ENCODE measurements at regions not wholly inside any gene's neighbourhood (a gene's known extent, or its start where the extent isn't known, plus 50 kb on each side); places are given as distances from the start of the nearest gene placed in this dataset.

- Histone ChIP-seq H3K9me2 (replicated peaks; ENCODE audit: insufficient read depth, low read length) (no peaks in the 10 kb centered on the region), H3K36me3 (ENCODE audit: low read length) (no peaks in the 10 kb centered on the region), H2AFZ (ENCODE audit: low read depth, low read length, severe bottlenecking) (no peak overlapping the region), H3K9ac (ENCODE audit: low read length) (no peak overlapping the region), H3K27ac (ENCODE audit: low read depth, low read length) (no peak overlapping the region), H3K27me3 (ENCODE audit: low read length) (no peaks in the 10 kb centered on the region), H3K4me3 (ENCODE audit: insufficient read depth, low read length, poor library complexity, severe bottlenecking) (no peak overlapping the region), H3K79me2 (ENCODE audit: insufficient read depth, low read length) (no peaks in the 10 kb centered on the region), H3K9me3 (ENCODE audit: insufficient read depth, low read length) (no peaks in the 10 kb centered on the region), H3F3A (ENCODE audit: insufficient read depth) (no peaks in the 10 kb centered on the region), H3K4me2 (ENCODE audit: low read depth, low read length, poor library complexity, severe bottlenecking) (no peak overlapping the region), H4K20me1 (ENCODE audit: low read depth, low read length) (no peaks in the 10 kb centered on the region)
- TF ChIP-seq EZH2phosphoT487 (conservative IDR thresholded peaks at IDR 0.05; ENCODE audit: low read length): no peak
- TF ChIP-seq, protein P1, sequence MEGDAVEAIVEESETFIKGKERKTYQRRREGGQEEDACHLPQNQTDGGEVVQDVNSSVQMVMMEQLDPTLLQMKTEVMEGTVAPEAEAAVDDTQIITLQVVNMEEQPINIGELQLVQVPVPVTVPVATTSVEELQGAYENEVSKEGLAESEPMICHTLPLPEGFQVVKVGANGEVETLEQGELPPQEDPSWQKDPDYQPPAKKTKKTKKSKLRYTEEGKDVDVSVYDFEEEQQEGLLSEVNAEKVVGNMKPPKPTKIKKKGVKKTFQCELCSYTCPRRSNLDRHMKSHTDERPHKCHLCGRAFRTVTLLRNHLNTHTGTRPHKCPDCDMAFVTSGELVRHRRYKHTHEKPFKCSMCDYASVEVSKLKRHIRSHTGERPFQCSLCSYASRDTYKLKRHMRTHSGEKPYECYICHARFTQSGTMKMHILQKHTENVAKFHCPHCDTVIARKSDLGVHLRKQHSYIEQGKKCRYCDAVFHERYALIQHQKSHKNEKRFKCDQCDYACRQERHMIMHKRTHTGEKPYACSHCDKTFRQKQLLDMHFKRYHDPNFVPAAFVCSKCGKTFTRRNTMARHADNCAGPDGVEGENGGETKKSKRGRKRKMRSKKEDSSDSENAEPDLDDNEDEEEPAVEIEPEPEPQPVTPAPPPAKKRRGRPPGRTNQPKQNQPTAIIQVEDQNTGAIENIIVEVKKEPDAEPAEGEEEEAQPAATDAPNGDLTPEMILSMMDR (IDR thresholded peaks at IDR 0.05; ENCODE audit: insufficient read depth, low read length, poor library complexity, severe bottlenecking): no peak
These were observed 272.9 kb downstream of the SLITRK5 start for GRCh38 chr13:87944038-87944437.

GRCh38 chr13:87952377-87952776, 281.2 kb downstream of the SLITRK5 start:
- TF ChIP-seq EZH2phosphoT487 (conservative IDR thresholded peaks at IDR 0.05; ENCODE audit: low read length): no peak
- TF ChIP-seq, protein P1 (IDR thresholded peaks at IDR 0.05; ENCODE audit: insufficient read depth, low read length, poor library complexity, severe bottlenecking): no peak
- no peaks in the 10 kb centered on the region for H3K79me2 ChIP-seq (ENCODE audit: insufficient read depth, low read length)

DNA sequence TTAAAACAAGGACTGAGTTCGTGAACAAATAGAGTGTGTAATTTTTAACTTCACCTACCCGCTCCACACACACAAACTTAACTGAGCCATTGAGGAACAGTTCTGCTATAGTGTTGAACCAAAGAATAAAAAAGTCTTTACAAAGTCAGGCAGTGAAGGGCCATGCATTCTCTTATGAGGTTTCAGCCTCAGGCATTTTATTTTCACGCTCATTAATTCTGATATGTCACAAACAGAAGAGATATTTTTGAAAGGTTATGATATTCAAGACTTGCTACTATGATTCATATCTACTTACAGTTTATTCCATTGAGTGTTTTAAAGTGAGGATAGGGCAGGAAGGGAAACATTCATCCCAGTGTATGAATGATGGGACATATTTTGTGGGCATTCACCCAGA, 282.2 kb downstream of the SLITRK5 start:
- no peak overlapping the region for H2AFZ ChIP-seq (ENCODE audit: low read depth, low read length, severe bottlenecking)
- H3K4me2 ChIP-seq (ENCODE audit: low read depth, low read length, poor library complexity, severe bottlenecking): no peak overlapping the region
- H3K27ac ChIP-seq (ENCODE audit: low read depth, low read length): no peak overlapping the region
- H3K27me3 ChIP-seq (ENCODE audit: low read length): no peaks in the 10 kb centered on the region
- H3K4me3 ChIP-seq (ENCODE audit: insufficient read depth, low read length, poor library complexity, severe bottlenecking): no peak overlapping the region
- no peaks in the 10 kb centered on the region for H3K9me2 ChIP-seq (replicated peaks; ENCODE audit: insufficient read depth, low read length)
- no peaks in the 10 kb centered on the region for H4K20me1 ChIP-seq (ENCODE audit: low read depth, low read length)
- H3K9ac ChIP-seq (ENCODE audit: low read length): no peak overlapping the region
- TF ChIP-seq, protein P1 (IDR thresholded peaks at IDR 0.05; ENCODE audit: insufficient read depth, low read length, poor library complexity, severe bottlenecking): no peak
- TF ChIP-seq EZH2phosphoT487 (conservative IDR thresholded peaks at IDR 0.05; ENCODE audit: low read length): no peak
- no peaks in the 10 kb centered on the region for H3F3A ChIP-seq (ENCODE audit: insufficient read depth)
- no peaks in the 10 kb centered on the region for H3K36me3 ChIP-seq (ENCODE audit: low read length)
- H3K79me2 ChIP-seq (ENCODE audit: insufficient read depth, low read length): no peaks in the 10 kb centered on the region
- H3K9me3 ChIP-seq (ENCODE audit: insufficient read depth, low read length): no peaks in the 10 kb centered on the region

More at GRCh38 chr13:87952377-87952776, 281.2 kb downstream of the SLITRK5 start:
- no peaks in the 10 kb centered on the region for H3K9me3 ChIP-seq (ENCODE audit: insufficient read depth, low read length)
- H3K4me3 ChIP-seq (ENCODE audit: insufficient read depth, low read length, poor library complexity, severe bottlenecking): no peak overlapping the region
- no peak overlapping the region for H3K9ac ChIP-seq (ENCODE audit: low read length)
- no peak overlapping the region for H2AFZ ChIP-seq (ENCODE audit: low read depth, low read length, severe bottlenecking)
- no peak overlapping the region for H3K4me2 ChIP-seq (ENCODE audit: low read depth, low read length, poor library complexity, severe bottlenecking)
- no peaks in the 10 kb centered on the region for H3K27me3 ChIP-seq (ENCODE audit: low read length)
- H3K9me2 ChIP-seq (replicated peaks; ENCODE audit: insufficient read depth, low read length): no peaks in the 10 kb centered on the region
- H3K27ac ChIP-seq (ENCODE audit: low read depth, low read length): no peak overlapping the region
- no peaks in the 10 kb centered on the region for H3K36me3 ChIP-seq (ENCODE audit: low read length)
- H4K20me1 ChIP-seq (ENCODE audit: low read depth, low read length): no peaks in the 10 kb centered on the region
- H3F3A ChIP-seq (ENCODE audit: insufficient read depth): no peaks in the 10 kb centered on the region
